ENCODE measurements at regions not wholly inside any gene's neighbourhood (a gene's known extent, or its start where the extent isn't known, plus 50 kb on each side); places are given as distances from the start of the nearest gene placed in this dataset.

- no peak overlapping the region for H2BK15ac ChIP-seq (ENCODE audit: low read depth, low read length)
- H3K56ac ChIP-seq (ENCODE audit: insufficient read length, low read depth, low read length), result no peak overlapping the region
- no peaks in the 10 kb centered on the region for H3K4me1 Mint-ChIP-seq
- H3K36me3 Mint-ChIP-seq (ENCODE audit: insufficient read depth in 1 of 3, low read depth in 3 of 3), result peaks cover 0 to 1% (median 0%) of the 10 kb centered on the region in 3 experiments; a peak in 3 of 7 replicates
- H4K5ac ChIP-seq (ENCODE audit: insufficient read length, low read depth, low read length), result no peak overlapping the region
- H3K18ac ChIP-seq (ENCODE audit: insufficient read length, low read depth, low read length), result no peak overlapping the region
- no peak overlapping the region for H3K27ac ChIP-seq (ENCODE audit: insufficient read length, low read depth, low read length)
- no peak overlapping the region for H3T11ph ChIP-seq (ENCODE audit: low read length)
- H3K4me3 Mint-ChIP-seq, result no peak overlapping the region
- no peak for DNase-seq
- H3K4me1 ChIP-seq (ENCODE audit: insufficient read depth, low read length), result no peaks in the 10 kb centered on the region
- WGBS (ENCODE audit: extremely low coverage, insufficient read length, low lambda C conversion rate), result no CpG with 5 or more reads among the region's 7 CpGs
- no peak overlapping the region for H2BK120ac ChIP-seq (ENCODE audit: low read depth, low read length, poor library complexity, severe bottlenecking)
- H4K8ac ChIP-seq (replicated peaks; ENCODE audit: insufficient read length, low read depth, low read length), result no peak overlapping the region
- no peaks in the 10 kb centered on the region for H4K20me1 ChIP-seq (ENCODE audit: control insufficient read depth, insufficient read depth, insufficient read length)
- H3K23ac ChIP-seq (ENCODE audit: insufficient read length, low read depth, low read length), result no peak overlapping the region
- no peak overlapping the region for H2BK20ac ChIP-seq (ENCODE audit: low read depth, low read length, poor library complexity, severe bottlenecking)
- no peak overlapping the region for H3K4ac ChIP-seq (ENCODE audit: low read depth, low read length)
- H2BK12ac ChIP-seq (ENCODE audit: insufficient read length, low read depth, low read length), result no peak overlapping the region
- H3K27me3 Mint-ChIP-seq (ENCODE audit: low read depth), result no peaks in the 10 kb centered on the region
- H2BK5ac ChIP-seq (ENCODE audit: insufficient read length, low read length), result no peak overlapping the region
- no peak overlapping the region for H2AK5ac ChIP-seq (ENCODE audit: insufficient read length, low read length)
- H4K91ac ChIP-seq (ENCODE audit: insufficient read length, low read depth, low read length), result no peak overlapping the region
- H3K9ac ChIP-seq (ENCODE audit: extremely low read depth, insufficient read length, low read length), result no peak overlapping the region
- H3K79me1 ChIP-seq (ENCODE audit: insufficient read depth, low read depth, low read length, poor library complexity, severe bottlenecking), result no peaks in the 10 kb centered on the region
- peaks cover 0 to 3% of the 10 kb centered on the region in 2 experiments; a peak in 1 of 5 replicates for H3K9me3 Mint-ChIP-seq
- H3K79me2 ChIP-seq (ENCODE audit: insufficient read depth, low read length), result no peaks in the 10 kb centered on the region
- no peak overlapping the region; a peak in 1 of 7 replicates for H3K27ac Mint-ChIP-seq
- TF ChIP-seq CTCF (conservative IDR thresholded peaks at IDR 0.05), result no peak
- no peaks in the 10 kb centered on the region for H3K23me2 ChIP-seq (ENCODE audit: insufficient read length, low read depth, low read length, poor library complexity, severe bottlenecking)
- H3K14ac ChIP-seq (ENCODE audit: insufficient read depth, low read length), result no peak overlapping the region
- no peak overlapping the region for H3K4me2 ChIP-seq (ENCODE audit: insufficient read depth, insufficient read length, low read length)
- H2AFZ ChIP-seq (ENCODE audit: low read length), result no peak overlapping the region
- no peaks in the 10 kb centered on the region for H3K9me3 ChIP-seq (ENCODE audit: control insufficient read depth, low read depth, low read length)
- H3K27me3 ChIP-seq (ENCODE audit: insufficient read depth, low read length), result no peaks in the 10 kb centered on the region
These were observed 817.0 kb upstream of the NECTIN3 start for GRCh38 chr3:110254591-110254990.

Data from H9 (cell line).